ENCODE measurements at regions not wholly inside any gene's neighbourhood (a gene's known extent, or its start where the extent isn't known, plus 50 kb on each side); places are given as distances from the start of the nearest gene placed in this dataset.

DNA sequence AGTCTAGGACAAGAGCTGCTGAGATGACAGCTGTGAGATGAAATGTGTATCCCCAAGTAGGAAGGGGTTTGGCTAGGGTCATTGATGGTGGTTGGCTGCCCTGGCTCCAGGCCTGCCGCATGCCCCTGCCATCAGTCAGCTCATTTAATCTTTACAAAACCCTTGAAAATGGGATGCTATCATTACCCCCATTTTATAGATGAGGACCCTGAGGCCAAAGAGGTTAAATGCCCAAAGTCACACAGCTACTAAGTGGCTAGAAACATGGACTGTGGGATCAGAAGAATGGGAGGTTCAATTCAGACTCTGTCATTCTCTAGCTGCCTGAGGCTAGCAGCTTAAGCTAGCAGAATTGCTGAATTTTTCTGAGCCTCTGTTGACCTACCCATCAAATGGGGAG lies 198.8 kb downstream of the MAF start:
- TF ChIP-seq, protein P1, sequence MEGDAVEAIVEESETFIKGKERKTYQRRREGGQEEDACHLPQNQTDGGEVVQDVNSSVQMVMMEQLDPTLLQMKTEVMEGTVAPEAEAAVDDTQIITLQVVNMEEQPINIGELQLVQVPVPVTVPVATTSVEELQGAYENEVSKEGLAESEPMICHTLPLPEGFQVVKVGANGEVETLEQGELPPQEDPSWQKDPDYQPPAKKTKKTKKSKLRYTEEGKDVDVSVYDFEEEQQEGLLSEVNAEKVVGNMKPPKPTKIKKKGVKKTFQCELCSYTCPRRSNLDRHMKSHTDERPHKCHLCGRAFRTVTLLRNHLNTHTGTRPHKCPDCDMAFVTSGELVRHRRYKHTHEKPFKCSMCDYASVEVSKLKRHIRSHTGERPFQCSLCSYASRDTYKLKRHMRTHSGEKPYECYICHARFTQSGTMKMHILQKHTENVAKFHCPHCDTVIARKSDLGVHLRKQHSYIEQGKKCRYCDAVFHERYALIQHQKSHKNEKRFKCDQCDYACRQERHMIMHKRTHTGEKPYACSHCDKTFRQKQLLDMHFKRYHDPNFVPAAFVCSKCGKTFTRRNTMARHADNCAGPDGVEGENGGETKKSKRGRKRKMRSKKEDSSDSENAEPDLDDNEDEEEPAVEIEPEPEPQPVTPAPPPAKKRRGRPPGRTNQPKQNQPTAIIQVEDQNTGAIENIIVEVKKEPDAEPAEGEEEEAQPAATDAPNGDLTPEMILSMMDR (IDR thresholded peaks at IDR 0.05; ENCODE audit: partially characterized antibody, unreplicated experiment): no peak
- Mint-ChIP-seq H3K9me3 (ENCODE audit: unreplicated experiment) (no peaks in the 10 kb centered on the region), H3K27ac (ENCODE audit: unreplicated experiment) (no peak overlapping the region)

DNA sequence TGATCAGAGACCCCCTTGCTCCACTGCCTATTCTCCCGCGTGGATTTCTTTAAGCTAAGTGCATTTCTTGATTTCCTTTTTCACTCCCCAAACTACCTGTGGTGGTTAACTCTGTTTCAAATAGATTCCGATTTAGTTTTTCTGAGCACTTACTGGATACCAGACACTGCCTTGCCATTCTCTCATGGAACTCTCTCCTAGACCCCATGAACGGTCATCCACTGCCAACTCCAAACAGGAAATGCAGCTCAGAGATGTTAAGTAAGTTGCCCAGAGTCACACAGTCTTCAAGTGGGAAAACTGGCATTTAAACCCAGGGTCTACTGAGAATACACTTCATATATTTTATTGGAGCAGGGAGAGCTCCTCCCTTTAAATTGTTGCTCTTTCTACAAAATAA lies 199.4 kb downstream of the MAF start:
- H3K36me3 Mint-ChIP-seq (ENCODE audit: unreplicated experiment): peaks cover 5% of the 10 kb centered on the region
- H3K4me1 Mint-ChIP-seq (ENCODE audit: low read depth, unreplicated experiment): no peaks in the 10 kb centered on the region
- DNase-seq: no peak
- no peak overlapping the region for H3K4me3 Mint-ChIP-seq (ENCODE audit: unreplicated experiment)
- H3K9me3 Mint-ChIP-seq (ENCODE audit: unreplicated experiment): no peaks in the 10 kb centered on the region
- TF ChIP-seq, protein P1 (IDR thresholded peaks at IDR 0.05; ENCODE audit: partially characterized antibody, unreplicated experiment): no peak
- H3K27ac Mint-ChIP-seq (ENCODE audit: unreplicated experiment): no peak overlapping the region
- no peaks in the 10 kb centered on the region for H3K27me3 Mint-ChIP-seq (ENCODE audit: unreplicated experiment)

More for the DNA sequence above, 198.8 kb downstream of the MAF start:
- H3K4me1 Mint-ChIP-seq (ENCODE audit: low read depth, unreplicated experiment): no peaks in the 10 kb centered on the region
- no peaks in the 10 kb centered on the region for H3K27me3 Mint-ChIP-seq (ENCODE audit: unreplicated experiment)
- H3K4me3 Mint-ChIP-seq (ENCODE audit: unreplicated experiment): no peak overlapping the region
- DNase-seq: no peak
- H3K36me3 Mint-ChIP-seq (ENCODE audit: unreplicated experiment): peaks cover 5% of the 10 kb centered on the region

DNA sequence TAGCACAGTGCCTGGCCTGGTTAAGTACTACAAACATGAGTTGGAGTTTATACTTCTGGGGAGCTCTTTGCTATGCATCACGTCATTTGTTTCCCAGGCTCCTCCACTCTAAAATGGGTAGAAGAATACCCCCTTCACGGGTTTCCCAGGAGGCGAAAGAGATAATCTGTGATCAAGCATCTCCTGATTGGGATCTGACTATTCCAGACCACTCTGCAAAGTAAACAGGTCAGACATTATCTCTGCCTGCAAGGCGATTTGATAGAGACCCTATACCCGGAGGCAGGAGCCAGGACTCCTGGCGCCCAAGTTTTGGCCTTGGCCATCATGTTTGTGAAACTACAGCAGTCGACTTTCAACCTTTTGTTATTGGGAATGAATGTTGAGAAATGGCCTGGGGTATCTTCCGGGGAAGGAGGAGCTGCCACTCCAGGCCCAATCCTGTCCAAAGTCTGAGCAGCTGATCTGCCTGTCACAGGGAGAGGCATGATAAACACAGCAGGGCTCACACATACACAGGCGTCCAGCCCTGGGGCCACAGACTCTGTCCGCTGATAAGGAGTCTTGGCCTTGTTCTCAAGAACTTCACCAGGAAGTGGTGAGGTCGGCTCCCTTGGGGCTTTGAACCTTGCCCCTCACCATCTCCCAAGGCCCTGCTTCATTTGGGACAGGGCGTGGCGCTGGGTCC lies 199.9 kb downstream of the MAF start:
- Mint-ChIP-seq H3K4me3 (ENCODE audit: unreplicated experiment) (no peak overlapping the region), H3K4me1 (ENCODE audit: low read depth, unreplicated experiment) (no peaks in the 10 kb centered on the region), H3K9me3 (ENCODE audit: unreplicated experiment) (no peaks in the 10 kb centered on the region), H3K27me3 (ENCODE audit: unreplicated experiment) (peaks cover 2% of the 10 kb centered on the region), H3K36me3 (ENCODE audit: unreplicated experiment) (peaks cover 3% of the 10 kb centered on the region), H3K27ac (ENCODE audit: unreplicated experiment) (no peak overlapping the region)
- no peak for DNase-seq
- TF ChIP-seq, protein P1 (IDR thresholded peaks at IDR 0.05; ENCODE audit: partially characterized antibody, unreplicated experiment): no peak

DNA sequence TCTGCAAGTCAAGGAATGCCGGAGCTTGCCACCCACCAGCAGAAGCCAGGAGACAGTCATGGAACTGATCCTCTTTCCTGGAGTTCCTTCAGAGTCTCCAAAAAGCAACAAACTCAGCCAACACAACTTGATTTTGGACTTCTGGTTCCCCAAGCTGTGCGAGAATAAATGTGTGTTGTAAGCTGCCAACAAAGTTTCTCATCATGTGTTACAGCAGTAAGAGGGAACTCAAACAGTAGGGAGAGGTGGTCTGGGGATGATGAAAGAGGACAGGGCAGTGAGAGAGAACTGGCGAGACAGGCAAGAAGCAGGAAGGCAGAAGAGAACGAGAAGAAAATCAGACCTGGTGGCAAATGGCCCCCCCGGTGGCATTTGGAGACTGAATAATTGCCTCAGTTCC lies 204.9 kb downstream of the MAF start:
- Mint-ChIP-seq H3K9me3 (ENCODE audit: unreplicated experiment) (peaks cover 2% of the 10 kb centered on the region), H3K4me3 (ENCODE audit: unreplicated experiment) (no peak overlapping the region), H3K36me3 (ENCODE audit: unreplicated experiment) (no peaks in the 10 kb centered on the region), H3K4me1 (ENCODE audit: low read depth, unreplicated experiment) (no peaks in the 10 kb centered on the region), H3K27ac (ENCODE audit: unreplicated experiment) (no peak overlapping the region), H3K27me3 (ENCODE audit: unreplicated experiment) (peaks cover 5% of the 10 kb centered on the region)
- no peak for DNase-seq
- TF ChIP-seq, protein P1 (IDR thresholded peaks at IDR 0.05; ENCODE audit: partially characterized antibody, unreplicated experiment): no peak

DNA sequence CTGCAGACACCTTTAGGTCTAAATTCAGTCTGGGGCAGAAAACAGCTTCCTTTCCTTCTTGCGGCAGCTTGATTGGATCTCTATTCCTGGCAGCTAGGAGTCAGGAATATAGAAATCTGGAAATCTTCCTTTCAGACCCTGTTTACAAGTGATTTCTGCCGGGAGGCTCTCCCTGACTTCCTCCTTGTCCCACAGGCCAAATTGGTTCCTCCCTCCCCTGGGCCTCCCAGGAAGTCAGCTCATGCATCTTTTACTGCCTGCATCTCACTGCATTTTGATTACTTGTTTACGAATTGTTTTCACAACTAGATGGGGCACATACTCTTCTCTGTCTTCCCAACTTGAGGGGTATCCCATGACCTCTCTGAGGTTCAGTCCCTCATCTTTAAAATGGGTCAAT lies 206.3 kb downstream of the MAF start:
- DNase-seq: no peak
- no peaks in the 10 kb centered on the region for H3K36me3 Mint-ChIP-seq (ENCODE audit: unreplicated experiment)
- H3K4me1 Mint-ChIP-seq (ENCODE audit: low read depth, unreplicated experiment): no peaks in the 10 kb centered on the region
- no peak overlapping the region for H3K27ac Mint-ChIP-seq (ENCODE audit: unreplicated experiment)
- H3K27me3 Mint-ChIP-seq (ENCODE audit: unreplicated experiment): peaks cover 5% of the 10 kb centered on the region
- H3K4me3 Mint-ChIP-seq (ENCODE audit: unreplicated experiment): no peak overlapping the region
- TF ChIP-seq, protein P1 (IDR thresholded peaks at IDR 0.05; ENCODE audit: partially characterized antibody, unreplicated experiment): no peak
- peaks cover 2% of the 10 kb centered on the region for H3K9me3 Mint-ChIP-seq (ENCODE audit: unreplicated experiment)

All from glutamatergic neuron (in vitro differentiated cells).